GM18909 (cell line): ENCODE measurements at regions not wholly inside any gene's neighbourhood (a gene's known extent, or its start where the extent isn't known, plus 50 kb on each side); places are given as distances from the start of the nearest gene placed in this dataset.
"Not testable (repeated sequence)": the region's sequence is repeated elsewhere in the genome, so short reads cannot be mapped to it uniquely, and the experiment has no call there.

Experiments
- ATAC-seq: cut with Tn5 transposase; IDR thresholded peaks from one replicate; pipeline ENCODE4 v1.9.1; 2021; ENCODE audit warnings: mild to moderate bottlenecking; ENCODE audit not compliant: unreplicated experiment, poor library complexity

- no peak for ATAC-seq
These were observed 236.2 kb upstream of the BTG1 start for GRCh38 chr12:92381856-92382255.

- ATAC-seq: no peak
These were observed 233.2 kb upstream of the BTG1 start for GRCh38 chr12:92378682-92379479.

GRCh38 chr12:92375504-92375903 lies 229.9 kb upstream of the BTG1 start:
- not testable (repeated sequence) for ATAC-seq

GRCh38 chr12:92370828-92371227 lies 225.2 kb upstream of the BTG1 start:
- no peak for ATAC-seq

- ATAC-seq: no peak
These were observed 224.0 kb upstream of the BTG1 start for GRCh38 chr12:92369636-92370035.

GRCh38 chr12:92369056-92369455 lies 223.4 kb upstream of the BTG1 start:
- no peak for ATAC-seq

GRCh38 chr12:92365836-92366235 lies 220.2 kb upstream of the BTG1 start:
- no peak for ATAC-seq

GRCh38 chr12:92365333-92365732 lies 219.7 kb upstream of the BTG1 start:
- no peak for ATAC-seq

GRCh38 chr12:92363295-92364146 lies 217.9 kb upstream of the BTG1 start:
- peak; percentile 71 for ATAC-seq

- peak; percentile 56 for ATAC-seq
These were observed 217.1 kb upstream of the BTG1 start for GRCh38 chr12:92362785-92363184.

- ATAC-seq: no peak
These were observed 216.5 kb upstream of the BTG1 start for GRCh38 chr12:92362126-92362525.

GRCh38 chr12:92360543-92360942 lies 214.9 kb upstream of the BTG1 start:
- no peak for ATAC-seq

GRCh38 chr12:92359581-92360209 lies 214.0 kb upstream of the BTG1 start:
- no peak for ATAC-seq

- no peak for ATAC-seq
These were observed 212.1 kb upstream of the BTG1 start for GRCh38 chr12:92357584-92358261.

GRCh38 chr12:92356425-92356824 lies 210.8 kb upstream of the BTG1 start:
- ATAC-seq: no peak

- ATAC-seq: no peak
These were observed 204.0 kb upstream of the BTG1 start for GRCh38 chr12:92349635-92350034.

GRCh38 chr12:92342574-92342973 lies 196.9 kb upstream of the BTG1 start:
- ATAC-seq: no peak

- no peak for ATAC-seq
These were observed 195.5 kb upstream of the BTG1 start for GRCh38 chr12:92341065-92341668.

- ATAC-seq: no peak
These were observed 194.9 kb upstream of the BTG1 start for GRCh38 chr12:92340441-92341064.

- no peak for ATAC-seq
These were observed 194.4 kb upstream of the BTG1 start for GRCh38 chr12:92340003-92340402.
